Left ventricle myocardium inferior (tissue), 1 donor: ENCODE measurements at regions not wholly inside any gene's neighbourhood (a gene's known extent, or its start where the extent isn't known, plus 50 kb on each side); places are given as distances from the start of the nearest gene placed in this dataset.

Source experiments
- DNase-seq: peaks from one replicate; pipeline ENCODE4 v3.0.0-alpha.2; 2020
- H3K27ac ChIP-seq: fragments of 200-600 bp; replicated peaks from 2 replicates; pipeline ENCODE4 v1.8.0; 2021
- H3K27me3 ChIP-seq: fragments of 200-600 bp; 2 replicates; pipeline ENCODE4 v1.8.0; 2021; ENCODE audit warnings: low read depth
- H3K36me3 ChIP-seq: fragments of 200-600 bp; 2 replicates; pipeline ENCODE4 v1.8.0; 2021
- H3K4me1 ChIP-seq: fragments of 200-600 bp; 2 replicates; pipeline ENCODE4 v1.8.0; 2021
- H3K4me3 ChIP-seq: fragments of 200-600 bp; 2 replicates; pipeline ENCODE4 v1.8.0; 2021; ENCODE audit warnings: mild to moderate bottlenecking, moderate library complexity
- H3K9me3 ChIP-seq: fragments of 200-600 bp; replicated peaks from 2 replicates; pipeline ENCODE4 v1.8.0; 2021
- CTCF ChIP-seq: fragments of 200-600 bp; IDR thresholded peaks from 2 replicates; pipeline ENCODE4 v1.8.0; 2021; ENCODE audit warnings: antibody characterized with exemption, mild to moderate bottlenecking, borderline replicate concordance
- intact Hi-C: fragments of 100-400 bp; cut with micrococcal nuclease; formaldehyde crosslinking; loops from one replicate; pipeline ENCODE4 v1.11.0; 2022
- donor health status: DM: no; HTN: yes; CAD: no; lungs with severe emphysema.

- DNase-seq = no peak
- Histone ChIP-seq H3K27ac (no peak overlapping the region), H3K4me1 (no peaks in the 10 kb centered on the region), H3K9me3 (no peaks in the 10 kb centered on the region), H3K4me3 (no peak overlapping the region), H3K27me3 (peaks cover 27% of the 10 kb centered on the region), H3K36me3 (no peaks in the 10 kb centered on the region)
- intact Hi-C loops = no loop called here
- TF ChIP-seq CTCF = no peak
These were observed 596.0 kb upstream of the ADAMTS16 start for GRCh38 chr5:4544049-4544670.

DNA sequence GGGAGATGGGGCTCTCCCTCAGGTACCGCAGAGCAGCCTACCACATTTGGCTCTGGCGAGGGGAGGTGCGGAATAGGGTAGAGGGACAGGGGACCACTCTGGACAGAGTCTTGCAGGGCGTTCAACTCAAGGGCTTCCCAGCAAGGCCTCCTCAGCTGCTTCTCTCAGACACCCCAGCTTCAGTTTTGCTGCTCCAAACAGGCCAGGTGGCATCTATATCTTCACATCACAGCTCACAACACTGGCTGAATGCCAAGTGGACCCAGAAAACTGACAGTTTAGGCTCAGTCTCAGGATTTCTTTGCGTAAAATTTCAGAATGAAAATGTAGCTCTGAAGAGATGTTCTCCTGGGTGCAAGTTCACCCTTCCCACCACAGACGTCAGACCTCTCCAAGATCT, 592.6 kb upstream of the ADAMTS16 start:
- peaks cover 22% of the 10 kb centered on the region for H3K27me3 ChIP-seq
- H3K4me3 ChIP-seq = no peak overlapping the region

DNA sequence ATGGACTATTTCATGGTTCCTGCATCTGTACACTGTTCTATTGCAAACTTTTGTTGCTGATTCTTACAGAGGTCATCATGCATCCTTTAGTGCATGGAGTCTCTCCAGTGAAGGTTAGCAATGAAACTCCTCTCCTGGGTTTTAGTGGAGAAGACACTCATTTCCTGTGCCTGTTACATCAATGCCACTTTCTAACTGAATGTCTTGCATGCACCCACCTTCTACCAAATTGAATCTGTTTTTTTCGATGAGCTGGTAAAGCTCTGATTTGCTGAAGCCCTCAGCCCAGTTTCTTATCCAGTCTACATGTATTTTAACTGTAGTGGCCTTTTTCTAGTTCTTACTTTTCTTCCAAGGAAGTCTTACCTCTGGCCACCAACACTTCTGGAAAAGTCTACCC, 591.8 kb upstream of the ADAMTS16 start:
- Histone ChIP-seq H3K4me1 (no peaks in the 10 kb centered on the region), H3K36me3 (no peaks in the 10 kb centered on the region), H3K9me3 (no peaks in the 10 kb centered on the region), H3K27me3 (peaks cover 22% of the 10 kb centered on the region), H3K4me3 (no peak overlapping the region), H3K27ac (no peak overlapping the region)
- DNase-seq = no peak
- no peak for TF ChIP-seq CTCF
- intact Hi-C loops = no loop called here

More for the DNA sequence above, 592.6 kb upstream of the ADAMTS16 start:
- Histone ChIP-seq H3K36me3 (no peaks in the 10 kb centered on the region), H3K27ac (no peak overlapping the region), H3K4me1 (no peaks in the 10 kb centered on the region), H3K9me3 (no peaks in the 10 kb centered on the region)
- no peak for DNase-seq
- intact Hi-C loops = no loop called here
- no peak for TF ChIP-seq CTCF

DNA sequence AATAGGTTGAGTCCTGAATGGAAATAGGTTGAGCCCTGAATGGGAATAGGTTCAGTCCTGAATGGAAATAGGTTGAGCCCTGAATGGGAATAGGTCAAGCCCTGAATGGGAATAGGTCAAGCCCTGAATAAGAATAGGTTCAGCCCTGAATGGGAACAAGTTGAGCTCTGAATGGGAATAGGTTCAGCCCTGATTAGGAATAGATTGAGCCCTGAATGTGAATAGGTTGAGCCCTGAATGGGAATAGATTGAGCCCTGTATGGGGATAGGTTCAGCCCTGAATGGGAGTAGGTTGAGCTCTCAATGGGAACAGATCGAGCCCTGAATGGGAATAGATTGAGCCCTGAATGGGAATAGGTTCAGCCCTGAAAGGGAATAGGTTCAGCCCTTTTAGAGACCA, 590.8 kb upstream of the ADAMTS16 start:
- no peak for DNase-seq
- H3K4me3 ChIP-seq = no peak overlapping the region
- H3K27ac ChIP-seq = no peak overlapping the region
- H3K4me1 ChIP-seq = no peaks in the 10 kb centered on the region
- no peaks in the 10 kb centered on the region for H3K36me3 ChIP-seq
- no peak for TF ChIP-seq CTCF
- intact Hi-C loops = no loop called here
- peaks cover 14% of the 10 kb centered on the region for H3K27me3 ChIP-seq
- no peaks in the 10 kb centered on the region for H3K9me3 ChIP-seq

- Histone ChIP-seq H3K4me3 (no peak overlapping the region), H3K27me3 (peaks cover 5% of the 10 kb centered on the region), H3K9me3 (no peaks in the 10 kb centered on the region), H3K4me1 (no peaks in the 10 kb centered on the region), H3K36me3 (no peaks in the 10 kb centered on the region), H3K27ac (no peak overlapping the region)
- no peak for TF ChIP-seq CTCF
- intact Hi-C loops = no loop called here
- DNase-seq = no peak
These were observed 589.1 kb upstream of the ADAMTS16 start for GRCh38 chr5:4551034-4551433.
